ENCODE measurements at regions not wholly inside any gene's neighbourhood (a gene's known extent, or its start where the extent isn't known, plus 50 kb on each side); places are given as distances from the start of the nearest gene placed in this dataset.

GRCh38 chr10:118911363-118911762 lies 118.2 kb upstream of the NANOS1 start:
- CTCF ChIA-PET (ENCODE audit: partially characterized antibody), result no interaction called here
- FAIRE-seq, result no peak

More at GRCh38 chr10:118911363-118911762, 118.2 kb upstream of the NANOS1 start:
- Histone ChIP-seq H2BK120ac (replicated peaks; ENCODE audit: low read depth, low read length) (no peak overlapping the region), H3K9me3 (ENCODE audit: insufficient read depth in 2 of 2, low read depth in 1 of 2, low read length in 1 of 2) (no peaks in the 10 kb centered on the region), H3K79me2 (ENCODE audit: control insufficient read depth in 1 of 2, insufficient read depth in 2 of 2, low read length in 2 of 2) (no peaks in the 10 kb centered on the region), H3K4ac (replicated peaks; ENCODE audit: insufficient read length, low read depth, low read length) (no peak overlapping the region), H4K20me1 (replicated peaks in 1 of 2; ENCODE audit: control insufficient read depth in 1 of 2, insufficient read depth in 2 of 2, low read length in 2 of 2) (no peaks in the 10 kb centered on the region), H3K18ac (ENCODE audit: extremely low read depth, low read length) (no peak overlapping the region), H2BK20ac (ENCODE audit: low read length) (no peak overlapping the region), H4K91ac (replicated peaks; ENCODE audit: insufficient read length, low read length) (no peak overlapping the region), H3K4me2 (ENCODE audit: insufficient read depth in 1 of 2, low read depth in 2 of 2, low read length in 2 of 2) (no peak overlapping the region), H3K27me3 (replicated peaks in 1 of 4; ENCODE audit: control insufficient read depth in 3 of 4, extremely low read depth in 1 of 4, insufficient read depth in 3 of 4, low read length in 3 of 4) (no peaks in the 10 kb centered on the region), H3K4me1 (replicated peaks in 1 of 4; ENCODE audit: control insufficient read depth in 3 of 4, insufficient read depth in 4 of 4, low read length in 3 of 4) (peaks cover 0 to 3% (median 0%) of the 10 kb centered on the region in 4 experiments; a peak in 1 of 7 replicates), H2AK5ac (ENCODE audit: low read depth, low read length) (no peak overlapping the region), H3K27ac (ENCODE audit: low read depth, low read length) (no peak overlapping the region), H3K56ac (replicated peaks; ENCODE audit: insufficient read length, low read depth, low read length) (no peak overlapping the region), H3K23me2 (ENCODE audit: low read depth, low read length) (peaks cover 1% of the 10 kb centered on the region; the same call in 1 of the 2 replicates), H3K14ac (ENCODE audit: insufficient read length) (no peak overlapping the region), H3K79me1 (ENCODE audit: low read depth, low read length) (no peaks in the 10 kb centered on the region), H3K4me3 (ENCODE audit: extremely low read depth in 1 of 4, insufficient read depth in 2 of 4, low read depth in 3 of 4, low read length in 4 of 4) (no peak overlapping the region), H2BK5ac (ENCODE audit: low read depth, low read length) (no peak overlapping the region), H4K8ac (ENCODE audit: extremely low read depth, insufficient read depth, low read length) (no peak overlapping the region), H4K5ac (ENCODE audit: insufficient read length, low read depth, low read length) (no peak overlapping the region), H2BK15ac (ENCODE audit: low read length) (no peak overlapping the region), H2BK12ac (ENCODE audit: low read depth, low read length) (no peak overlapping the region), H3K9ac (replicated peaks in 1 of 4; ENCODE audit: extremely low read depth in 1 of 4, low read depth in 3 of 4, low read length in 3 of 4) (no peak overlapping the region), H3K36me3 (ENCODE audit: control insufficient read depth in 2 of 4, insufficient read depth in 4 of 4, low read length in 3 of 4) (no peaks in the 10 kb centered on the region), H3K23ac (ENCODE audit: insufficient read length) (no peak overlapping the region), H2AFZ (ENCODE audit: low read length) (no peak overlapping the region)
- TF ChIP-seq CTCF (IDR thresholded peaks at IDR 0.05; ENCODE audit: control extremely low read depth in 1 of 3, insufficient read depth in 1 of 3, low read depth in 1 of 3, low read length in 3 of 3), result no peak
- TF ChIP-seq TCF12 (IDR thresholded peaks at IDR 0.05; ENCODE audit: low read depth, low read length), result no peak
- no peak for TF ChIP-seq ASH2L (IDR thresholded peaks at IDR 0.05; ENCODE audit: low read length)
- no peak for TF ChIP-seq BRCA1 (IDR thresholded peaks at IDR 0.05; ENCODE audit: low read depth, low read length)
- no peak for TF ChIP-seq TAF7 (optimal IDR thresholded peaks at IDR 0.05; ENCODE audit: borderline replicate concordance, low read depth, low read length)
- TF ChIP-seq SRF (IDR thresholded peaks at IDR 0.05; ENCODE audit: low read depth, low read length), result no peak
- no peak for TF ChIP-seq HDAC2 (IDR thresholded peaks at IDR 0.05; ENCODE audit: borderline replicate concordance in 1 of 2, low read depth in 2 of 2, low read length in 2 of 2)
- TF ChIP-seq POU5F1 (IDR thresholded peaks at IDR 0.05; ENCODE audit: low read depth, low read length), result no peak
- POLR2A ChIA-PET (ENCODE audit: partially characterized antibody), result no interaction called here
- 78% methylated on average over 5 of the region's 5 CpGs; no CpG with 5 or more reads in 1 of the 2 experiments for whole genome bisulfite sequencing, 2 experiments (ENCODE audit: extremely low coverage in 1 of 2, insufficient coverage in 1 of 2, insufficient read length in 1 of 2, insufficient replicate concordance in 2 of 2, low coverage in 1 of 2, low lambda C conversion rate in 2 of 2, missing lambda C conversion rate in 1 of 2)
- no peak for DNase-seq (ENCODE audit: low read depth in 1 of 2, low spot score in 2 of 2)

All from H1 (cell line).